ENCODE measurements at regions not wholly inside any gene's neighbourhood (a gene's known extent, or its start where the extent isn't known, plus 50 kb on each side); places are given as distances from the start of the nearest gene placed in this dataset.

DNA sequence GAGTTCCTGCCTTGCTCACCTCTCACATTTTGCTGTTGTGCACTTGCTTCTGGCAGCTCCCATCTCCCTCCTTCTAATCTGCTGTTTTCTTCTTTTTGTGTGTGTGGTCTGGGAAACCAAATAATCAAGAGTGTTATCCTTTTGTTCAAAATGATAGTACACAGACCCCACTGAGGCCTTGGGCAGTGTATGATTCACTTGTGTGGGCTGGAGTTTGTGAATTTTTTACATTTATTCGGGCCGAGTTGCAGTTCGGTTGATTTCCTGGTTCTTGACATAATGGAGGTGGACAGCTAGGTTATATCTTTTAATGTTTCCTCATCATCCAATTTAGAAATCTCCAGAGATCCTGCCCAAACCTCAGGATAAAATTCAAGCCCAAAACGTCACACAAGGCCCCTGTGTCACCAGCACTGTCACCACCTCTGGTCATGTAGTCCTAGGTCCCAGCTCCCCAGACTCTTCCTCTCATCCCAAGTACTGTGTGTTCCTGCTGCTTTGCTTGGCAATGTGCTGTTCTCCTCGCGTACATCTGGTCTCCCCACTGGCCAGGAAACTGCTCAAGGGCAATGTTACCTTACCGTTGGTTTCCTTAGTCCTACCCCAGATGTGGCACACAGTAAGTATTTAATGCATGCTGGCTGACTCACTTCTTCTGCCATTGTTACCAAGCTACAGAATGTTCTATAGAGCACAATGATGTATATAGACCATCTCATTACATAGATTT, 55.7 kb upstream of the PHACTR2 start:
- TF ChIP-seq, protein P1, sequence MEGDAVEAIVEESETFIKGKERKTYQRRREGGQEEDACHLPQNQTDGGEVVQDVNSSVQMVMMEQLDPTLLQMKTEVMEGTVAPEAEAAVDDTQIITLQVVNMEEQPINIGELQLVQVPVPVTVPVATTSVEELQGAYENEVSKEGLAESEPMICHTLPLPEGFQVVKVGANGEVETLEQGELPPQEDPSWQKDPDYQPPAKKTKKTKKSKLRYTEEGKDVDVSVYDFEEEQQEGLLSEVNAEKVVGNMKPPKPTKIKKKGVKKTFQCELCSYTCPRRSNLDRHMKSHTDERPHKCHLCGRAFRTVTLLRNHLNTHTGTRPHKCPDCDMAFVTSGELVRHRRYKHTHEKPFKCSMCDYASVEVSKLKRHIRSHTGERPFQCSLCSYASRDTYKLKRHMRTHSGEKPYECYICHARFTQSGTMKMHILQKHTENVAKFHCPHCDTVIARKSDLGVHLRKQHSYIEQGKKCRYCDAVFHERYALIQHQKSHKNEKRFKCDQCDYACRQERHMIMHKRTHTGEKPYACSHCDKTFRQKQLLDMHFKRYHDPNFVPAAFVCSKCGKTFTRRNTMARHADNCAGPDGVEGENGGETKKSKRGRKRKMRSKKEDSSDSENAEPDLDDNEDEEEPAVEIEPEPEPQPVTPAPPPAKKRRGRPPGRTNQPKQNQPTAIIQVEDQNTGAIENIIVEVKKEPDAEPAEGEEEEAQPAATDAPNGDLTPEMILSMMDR (IDR thresholded peaks at IDR 0.05; ENCODE audit: unreplicated experiment), result no peak
- Mint-ChIP-seq H3K4me1 (ENCODE audit: low read depth, unreplicated experiment) (no peaks in the 10 kb centered on the region), H3K4me3 (ENCODE audit: low read depth, unreplicated experiment) (no peak overlapping the region), H3K27me3 (ENCODE audit: unreplicated experiment) (no peaks in the 10 kb centered on the region), H3K36me3 (ENCODE audit: insufficient read depth, unreplicated experiment) (no peaks in the 10 kb centered on the region), H3K9me3 (ENCODE audit: low read depth, unreplicated experiment) (no peaks in the 10 kb centered on the region), H3K27ac (ENCODE audit: unreplicated experiment) (no peak overlapping the region)
- no TSS peak for BruUV-seq (replicated peaks)
- no peak for DNase-seq
- intact Hi-C loops (cut with micrococcal nuclease; ENCODE audit: unreplicated experiment), result no loop called here
- CTCF ChIA-PET, result no interaction called here

GRCh38 chr6:143621159-143621873, 56.4 kb upstream of the PHACTR2 start:
- Mint-ChIP-seq H3K4me3 (ENCODE audit: low read depth, unreplicated experiment) (no peak overlapping the region), H3K27me3 (ENCODE audit: unreplicated experiment) (no peaks in the 10 kb centered on the region), H3K9me3 (ENCODE audit: low read depth, unreplicated experiment) (no peaks in the 10 kb centered on the region), H3K4me1 (ENCODE audit: low read depth, unreplicated experiment) (no peaks in the 10 kb centered on the region), H3K36me3 (ENCODE audit: insufficient read depth, unreplicated experiment) (no peaks in the 10 kb centered on the region), H3K27ac (ENCODE audit: unreplicated experiment) (no peak overlapping the region)
- CTCF ChIA-PET, result no interaction called here
- intact Hi-C loops (cut with micrococcal nuclease; ENCODE audit: unreplicated experiment), result no loop called here
- no TSS peak for BruUV-seq (replicated peaks)
- TF ChIP-seq, protein P1 (IDR thresholded peaks at IDR 0.05; ENCODE audit: unreplicated experiment), result no peak
- DNase-seq, result no peak

DNA sequence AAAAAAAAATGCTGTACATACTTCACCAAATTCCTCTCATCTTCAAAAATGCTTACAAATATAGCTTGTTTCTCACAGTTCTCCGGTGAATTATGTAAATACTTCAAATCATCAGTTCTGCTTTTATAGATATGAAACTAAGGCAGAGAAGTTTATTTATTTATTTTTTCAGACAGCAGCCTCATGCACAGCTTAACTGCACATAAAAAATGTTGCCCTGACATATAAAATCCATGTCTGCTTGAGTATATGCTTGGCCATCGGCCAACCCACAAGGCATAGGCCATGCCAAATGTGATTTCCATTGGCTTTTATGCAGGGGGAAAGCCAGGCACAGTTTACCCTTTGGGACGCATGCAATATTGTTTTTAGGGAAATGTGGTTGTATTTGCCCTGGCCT, 57.3 kb upstream of the PHACTR2 start:
- H3K4me3 Mint-ChIP-seq (ENCODE audit: low read depth, unreplicated experiment), result no peak overlapping the region
- BruUV-seq (replicated peaks), result no TSS peak
- no peaks in the 10 kb centered on the region for H3K36me3 Mint-ChIP-seq (ENCODE audit: insufficient read depth, unreplicated experiment)
- H3K4me1 Mint-ChIP-seq (ENCODE audit: low read depth, unreplicated experiment), result no peaks in the 10 kb centered on the region
- CTCF ChIA-PET, result no interaction called here
- H3K9me3 Mint-ChIP-seq (ENCODE audit: low read depth, unreplicated experiment), result no peaks in the 10 kb centered on the region
- no peak for DNase-seq
- H3K27ac Mint-ChIP-seq (ENCODE audit: unreplicated experiment), result no peak overlapping the region
- TF ChIP-seq, protein P1 (IDR thresholded peaks at IDR 0.05; ENCODE audit: unreplicated experiment), result no peak
- intact Hi-C loops (cut with micrococcal nuclease; ENCODE audit: unreplicated experiment), result no loop called here
- no peaks in the 10 kb centered on the region for H3K27me3 Mint-ChIP-seq (ENCODE audit: unreplicated experiment)

DNA sequence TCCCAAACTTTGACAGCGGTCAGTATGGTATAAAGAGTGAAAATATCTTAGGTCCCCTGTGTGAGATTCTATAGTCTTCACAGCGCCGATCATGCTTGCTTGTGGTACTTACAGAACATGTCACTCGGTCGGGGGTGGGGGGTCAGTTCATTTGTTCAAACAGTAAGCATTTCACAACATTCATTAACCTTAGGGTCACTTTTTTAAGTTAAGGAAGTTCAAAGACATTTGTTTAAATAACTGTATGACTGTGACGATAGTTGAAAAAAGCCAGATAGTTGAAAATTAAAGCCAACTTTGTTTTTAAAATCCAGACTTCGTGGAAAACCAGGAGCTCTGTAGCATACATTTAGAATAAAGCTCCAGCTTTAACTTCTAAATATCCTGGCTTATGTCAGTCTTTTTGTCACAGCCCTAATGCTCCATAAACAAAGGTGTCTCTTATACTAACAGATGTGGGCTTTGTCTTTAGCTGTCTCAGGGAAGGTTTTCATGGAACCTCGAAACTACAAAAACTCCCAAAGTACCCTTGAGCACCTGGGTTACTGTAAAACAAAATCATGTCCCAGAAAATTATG, 57.9 kb upstream of the PHACTR2 start:
- no TSS peak for BruUV-seq (replicated peaks)
- Mint-ChIP-seq H3K27ac (ENCODE audit: unreplicated experiment) (no peak overlapping the region), H3K4me3 (ENCODE audit: low read depth, unreplicated experiment) (no peak overlapping the region), H3K36me3 (ENCODE audit: insufficient read depth, unreplicated experiment) (no peaks in the 10 kb centered on the region), H3K27me3 (ENCODE audit: unreplicated experiment) (no peaks in the 10 kb centered on the region), H3K9me3 (ENCODE audit: low read depth, unreplicated experiment) (no peaks in the 10 kb centered on the region), H3K4me1 (ENCODE audit: low read depth, unreplicated experiment) (no peaks in the 10 kb centered on the region)
- intact Hi-C loops (cut with micrococcal nuclease; ENCODE audit: unreplicated experiment), result no loop called here
- CTCF ChIA-PET, result no interaction called here
- no peak for DNase-seq
- TF ChIP-seq, protein P1 (IDR thresholded peaks at IDR 0.05; ENCODE audit: unreplicated experiment), result no peak
